GM12878 (cell line): ENCODE measurements at regions not wholly inside any gene's neighbourhood (a gene's known extent, or its start where the extent isn't known, plus 50 kb on each side); places are given as distances from the start of the nearest gene placed in this dataset.

Experiments used
- ATAC-seq: fragments of 200-7000 bp; cut with Tn5 transposase; 3 replicates; pipeline ENCODE4 v1.9.1; 2020; ENCODE audit warnings: mild to moderate bottlenecking, moderate library complexity
- BruUV-seq: library from RNA; stranded (reverse); fragments of 400-500 nt; replicated peaks from 2 replicates; lab custom pipeline; 2021; lab: Mats Ljungman, UMichigan
- CTCF ChIA-PET: fragments of 300-600 bp; sonication (Branson Sonifier 250); formaldehyde crosslinking; extraction: SDS; loops from one replicate; lab custom pipeline; 2021; ENCODE audit warnings: inconsistent platforms; lab: Yijun Ruan, JAX
- POLR2A ChIA-PET: fragments of 350-600 bp; formaldehyde crosslinking; extraction: SDS; loops from one replicate; lab custom pipeline; 2021; ENCODE audit warnings: inconsistent platforms; lab: Charles Lee
- RAD21 ChIA-PET: fragments of 300-600 bp; sonication (Branson Sonifier 250); formaldehyde crosslinking; loops from one replicate; lab custom pipeline; 2023; ENCODE audit warnings: antibody characterized with exemption; ENCODE audit not compliant: unreplicated experiment; lab: Charles Lee
- SMC1A ChIA-PET: fragments of 300-600 bp; sonication (Branson Sonifier 250); formaldehyde crosslinking; loops from one replicate; lab custom pipeline; 2023; ENCODE audit not compliant: unreplicated experiment, uncharacterized antibody; lab: Charles Lee
- DNase-seq: peaks from one replicate; pipeline ENCODE4 v3.0.0-alpha.2; 2011; ENCODE audit warnings: low read depth, low spot score
- FAIRE-seq: peaks from 3 replicates; lab custom pipeline; 2011; peaks lifted over from hg19 to GRCh38; lab: Jason Lieb, UNC
- H2AFZ ChIP-seq: 2 replicates; pipeline ENCODE4 v1.6.0; 2011; ENCODE audit warnings: low read depth, low read length, control low read depth; ENCODE audit not compliant: control insufficient read depth
- H3K27ac ChIP-seq: 2 replicates; pipeline ENCODE4 v1.5.1; 2011; ENCODE audit warnings: control low read depth; ENCODE audit not compliant: control insufficient read depth, insufficient read depth
- H3K27me3 ChIP-seq, 2 experiments: replicated peaks in 1 of 2; 2 replicates each; pipeline versions ENCODE4 v1.6.0 to v1.6.1; 2011; ENCODE audit warnings: low read length in 1 of 2; ENCODE audit not compliant: control insufficient read depth in 2 of 2, insufficient read depth in 2 of 2
- H3K36me3 ChIP-seq, 2 experiments: 2 replicates each; pipeline ENCODE4 v1.5.1; 2011; ENCODE audit warnings: low read length in 1 of 2; ENCODE audit not compliant: control insufficient read depth in 2 of 2, insufficient read depth in 2 of 2
- H3K4me1 ChIP-seq: 2 replicates; pipeline ENCODE4 v1.6.1; 2011; ENCODE audit warnings: mild to moderate bottlenecking, low read length, moderate library complexity, mixed read lengths; ENCODE audit not compliant: control insufficient read depth, insufficient read depth
- H3K4me2 ChIP-seq: 2 replicates; pipeline ENCODE4 v1.6.0; 2011; ENCODE audit warnings: control low read depth; ENCODE audit not compliant: control insufficient read depth, insufficient read depth
- H3K4me3 ChIP-seq: fragments of 200-600 bp; sonication (generic); 2 replicates; pipeline ENCODE4 v1.5.1; 2016
- H3K79me2 ChIP-seq: 2 replicates; pipeline ENCODE4 v1.6.0; 2011; ENCODE audit warnings: low read length; ENCODE audit not compliant: control insufficient read depth, insufficient read depth
- H3K9ac ChIP-seq: 2 replicates; pipeline ENCODE4 v1.8.0; 2011; ENCODE audit warnings: low read length, control low read depth, mixed read lengths; ENCODE audit not compliant: control insufficient read depth, insufficient read depth
- H3K9me3 ChIP-seq: replicated peaks from 3 replicates; pipeline ENCODE4 v1.5.1; 2011; ENCODE audit warnings: mild to moderate bottlenecking, low read length; ENCODE audit not compliant: control insufficient read depth, insufficient read depth
- H4K20me1 ChIP-seq: 2 replicates; pipeline ENCODE4 v1.6.0; 2011; ENCODE audit not compliant: control insufficient read depth, insufficient read depth
- PML ChIP-seq: IDR thresholded peaks from 2 replicates; pipeline ENCODE4 v1.6.1; 2012; ENCODE audit warnings: low read length, inconsistent platforms
- ZNF207 ChIP-seq: fragments of 450-650 bp; IDR thresholded peaks from 2 replicates; pipeline ENCODE4 v1.6.1; 2014; ENCODE audit warnings: antibody characterized with exemption, mild to moderate bottlenecking, borderline replicate concordance
- WGBS: methylation state at CpG from one replicate; pipeline ENCODE4 v1.1.6; 2016; ENCODE audit warnings: low lambda C conversion rate; ENCODE audit not compliant: insufficient replicate concordance, insufficient coverage; ENCODE audit errors: missing lambda C conversion rate; 5-methylcytosine and 5-hydroxymethylcytosine counted together
- in situ Hi-C: fragments of 300-500 bp; cut with MboI; formaldehyde crosslinking; loops from 9 replicates; pipeline ENCODE4 v1.14.3; 2018; ENCODE audit warnings: mixed read lengths
- intact Hi-C: fragments of 100-400 bp; cut with micrococcal nuclease; formaldehyde crosslinking; loops from one replicate; pipeline ENCODE4 v1.14.2; 2022; ENCODE audit not compliant: unreplicated experiment
- TF ChIP-seq, protein P1 (sequence below): IDR thresholded peaks from 2 replicates; pipeline ENCODE4 v1.6.1; 2012; ENCODE audit warnings: improper control_type of control experiment, low read depth, low read length; ENCODE audit not compliant: insufficient replicate concordance

DNA sequence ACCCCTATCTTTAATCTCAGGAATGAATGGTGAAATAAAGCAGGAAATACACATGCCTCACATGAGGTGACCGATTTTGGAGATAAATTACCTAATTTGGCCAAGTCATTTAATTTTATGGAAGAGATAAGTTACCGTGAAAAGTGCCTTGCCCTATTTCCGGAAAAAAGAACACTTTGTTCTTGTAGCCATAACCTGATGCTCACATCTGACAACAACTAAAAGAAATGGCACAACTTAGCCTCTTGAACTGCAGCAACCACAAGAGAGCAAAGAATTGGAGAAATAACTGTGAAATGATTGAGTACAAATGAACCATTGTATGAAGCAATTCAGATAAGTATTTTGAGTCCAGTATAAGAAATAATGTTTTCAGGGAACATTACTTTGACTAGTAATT, 628.1 kb upstream of the TYRP1 start:
- Histone ChIP-seq H3K4me2 (no peak overlapping the region), H3K4me3 (no peak overlapping the region), H2AFZ (no peak overlapping the region), H4K20me1 (no peaks in the 10 kb centered on the region), H3K9ac (no peak overlapping the region), H3K9me3 (no peaks in the 10 kb centered on the region)
- intact Hi-C loops, result no loop called here
- POLR2A ChIA-PET, result no interaction called here
- FAIRE-seq (no peak), DNase-seq (no peak), ATAC-seq (no peak)
- BruUV-seq, result no TSS peak
- in situ Hi-C loops, result no loop called here
- RAD21 ChIA-PET, result no interaction called here
- TF ChIP-seq ZNF207 (no peak), PML (no peak)
- TF ChIP-seq, protein P1, sequence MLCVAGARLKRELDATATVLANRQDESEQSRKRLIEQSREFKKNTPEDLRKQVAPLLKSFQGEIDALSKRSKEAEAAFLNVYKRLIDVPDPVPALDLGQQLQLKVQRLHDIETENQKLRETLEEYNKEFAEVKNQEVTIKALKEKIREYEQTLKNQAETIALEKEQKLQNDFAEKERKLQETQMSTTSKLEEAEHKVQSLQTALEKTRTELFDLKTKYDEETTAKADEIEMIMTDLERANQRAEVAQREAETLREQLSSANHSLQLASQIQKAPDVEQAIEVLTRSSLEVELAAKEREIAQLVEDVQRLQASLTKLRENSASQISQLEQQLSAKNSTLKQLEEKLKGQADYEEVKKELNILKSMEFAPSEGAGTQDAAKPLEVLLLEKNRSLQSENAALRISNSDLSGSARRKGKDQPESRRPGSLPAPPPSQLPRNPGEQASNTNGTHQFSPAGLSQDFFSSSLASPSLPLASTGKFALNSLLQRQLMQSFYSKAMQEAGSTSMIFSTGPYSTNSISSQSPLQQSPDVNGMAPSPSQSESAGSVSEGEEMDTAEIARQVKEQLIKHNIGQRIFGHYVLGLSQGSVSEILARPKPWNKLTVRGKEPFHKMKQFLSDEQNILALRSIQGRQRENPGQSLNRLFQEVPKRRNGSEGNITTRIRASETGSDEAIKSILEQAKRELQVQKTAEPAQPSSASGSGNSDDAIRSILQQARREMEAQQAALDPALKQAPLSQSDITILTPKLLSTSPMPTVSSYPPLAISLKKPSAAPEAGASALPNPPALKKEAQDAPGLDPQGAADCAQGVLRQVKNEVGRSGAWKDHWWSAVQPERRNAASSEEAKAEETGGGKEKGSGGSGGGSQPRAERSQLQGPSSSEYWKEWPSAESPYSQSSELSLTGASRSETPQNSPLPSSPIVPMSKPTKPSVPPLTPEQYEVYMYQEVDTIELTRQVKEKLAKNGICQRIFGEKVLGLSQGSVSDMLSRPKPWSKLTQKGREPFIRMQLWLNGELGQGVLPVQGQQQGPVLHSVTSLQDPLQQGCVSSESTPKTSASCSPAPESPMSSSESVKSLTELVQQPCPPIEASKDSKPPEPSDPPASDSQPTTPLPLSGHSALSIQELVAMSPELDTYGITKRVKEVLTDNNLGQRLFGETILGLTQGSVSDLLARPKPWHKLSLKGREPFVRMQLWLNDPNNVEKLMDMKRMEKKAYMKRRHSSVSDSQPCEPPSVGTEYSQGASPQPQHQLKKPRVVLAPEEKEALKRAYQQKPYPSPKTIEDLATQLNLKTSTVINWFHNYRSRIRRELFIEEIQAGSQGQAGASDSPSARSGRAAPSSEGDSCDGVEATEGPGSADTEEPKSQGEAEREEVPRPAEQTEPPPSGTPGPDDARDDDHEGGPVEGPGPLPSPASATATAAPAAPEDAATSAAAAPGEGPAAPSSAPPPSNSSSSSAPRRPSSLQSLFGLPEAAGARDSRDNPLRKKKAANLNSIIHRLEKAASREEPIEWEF, result no peak
- TF ChIP-seq, all 136 proteins: peak for 0
- H3K4me1 ChIP-seq, result no peaks in the 10 kb centered on the region
- H3K36me3 ChIP-seq, result no peaks in the 10 kb centered on the region
- WGBS, result 0% methylated on average over 3 of the region's 3 CpGs
- H3K27me3 ChIP-seq, result no peaks in the 10 kb centered on the region
- SMC1A ChIA-PET, result no interaction called here
- CTCF ChIA-PET, result no interaction called here
- no peaks in the 10 kb centered on the region for H3K79me2 ChIP-seq
- no peak overlapping the region for H3K27ac ChIP-seq
